Cardiac muscle cell (in vitro differentiated cells and primary cell): ENCODE measurements at regions not wholly inside any gene's neighbourhood (a gene's known extent, or its start where the extent isn't known, plus 50 kb on each side); places are given as distances from the start of the nearest gene placed in this dataset.

Source experiments
- DNase-seq, 2 donors: peaks; one replicate each; pipeline versions ENCODE4 v3.0.0 to v3.0.0-alpha.2; 2010 to 2017; ENCODE audit warnings: low read depth in 1 of 2, low spot score in 1 of 2
- H3K27ac ChIP-seq: fragments of 200-600 bp; sonication (generic); 2 replicates; pipeline ENCODE4 v1.5.1; 2016
- H3K27me3 ChIP-seq: fragments of 200-600 bp; sonication (generic); 2 replicates; pipeline ENCODE4 v1.6.0; 2016; ENCODE audit warnings: control low read depth
- H3K36me3 ChIP-seq: fragments of 200-600 bp; sonication (generic); 2 replicates; pipeline ENCODE4 v1.5.1; 2016; ENCODE audit warnings: control low read depth
- H3K4me1 ChIP-seq: fragments of 200-600 bp; sonication (generic); 2 replicates; pipeline ENCODE4 v1.8.1; 2017; ENCODE audit warnings: low read depth, mild to moderate bottlenecking, mixed run types
- H3K4me3 ChIP-seq: fragments of 200-600 bp; sonication (generic); 2 replicates; pipeline ENCODE4 v1.5.1; 2016; ENCODE audit warnings: mild to moderate bottlenecking
- H3K9me3 ChIP-seq: fragments of 200-600 bp; sonication (generic); 2 replicates; pipeline ENCODE4 v1.5.1; 2017; ENCODE audit warnings: low read depth, mild to moderate bottlenecking, control low read depth
- CTCF ChIP-seq: IDR thresholded peaks from 2 replicates; pipeline ENCODE4 v1.5.1; 2012; ENCODE audit warnings: low read depth, mild to moderate bottlenecking, low read length

- H3K4me1 ChIP-seq, result peaks cover 3% of the 10 kb centered on the region
- no peak for DNase-seq
- H3K9me3 ChIP-seq, result no peaks in the 10 kb centered on the region
- no peak overlapping the region for H3K4me3 ChIP-seq
- no peak for TF ChIP-seq CTCF
- no peaks in the 10 kb centered on the region for H3K27me3 ChIP-seq
- H3K27ac ChIP-seq, result no peak overlapping the region
- H3K36me3 ChIP-seq, result no peaks in the 10 kb centered on the region
These were observed 254.4 kb upstream of the POU3F2 start for GRCh38 chr6:98579941-98580340.

- H3K4me3 ChIP-seq, result no peak overlapping the region
- no peaks in the 10 kb centered on the region for H3K36me3 ChIP-seq
- H3K9me3 ChIP-seq, result no peaks in the 10 kb centered on the region
- no peaks in the 10 kb centered on the region for H3K27me3 ChIP-seq
- no peaks in the 10 kb centered on the region for H3K4me1 ChIP-seq
- no peak for TF ChIP-seq CTCF
- H3K27ac ChIP-seq, result no peak overlapping the region
- no peak for DNase-seq
These were observed 252.7 kb upstream of the POU3F2 start for GRCh38 chr6:98581705-98582104.

- no peaks in the 10 kb centered on the region for H3K36me3 ChIP-seq
- no peaks in the 10 kb centered on the region for H3K4me1 ChIP-seq
- H3K9me3 ChIP-seq, result no peaks in the 10 kb centered on the region
- no peak for TF ChIP-seq CTCF
- no peak overlapping the region for H3K4me3 ChIP-seq
- H3K27ac ChIP-seq, result no peak overlapping the region
- DNase-seq, result no peak
- H3K27me3 ChIP-seq, result no peaks in the 10 kb centered on the region
These were observed 250.9 kb upstream of the POU3F2 start for GRCh38 chr6:98583506-98583905.

GRCh38 chr6:98586163-98586562, 248.2 kb upstream of the POU3F2 start:
- no peaks in the 10 kb centered on the region for H3K9me3 ChIP-seq
- no peak overlapping the region for H3K27ac ChIP-seq
- no peak overlapping the region for H3K4me3 ChIP-seq
- no peak for TF ChIP-seq CTCF
- H3K27me3 ChIP-seq, result no peaks in the 10 kb centered on the region
- no peak for DNase-seq
- H3K4me1 ChIP-seq, result no peaks in the 10 kb centered on the region
- H3K36me3 ChIP-seq, result no peaks in the 10 kb centered on the region

GRCh38 chr6:98587555-98587954, 246.8 kb upstream of the POU3F2 start:
- Histone ChIP-seq H3K36me3 (no peaks in the 10 kb centered on the region), H3K9me3 (no peaks in the 10 kb centered on the region), H3K27me3 (no peaks in the 10 kb centered on the region), H3K4me3 (no peak overlapping the region), H3K27ac (no peak overlapping the region), H3K4me1 (no peaks in the 10 kb centered on the region)
- no peak for TF ChIP-seq CTCF
- DNase-seq, result no peak

GRCh38 chr6:98589536-98589935, 244.8 kb upstream of the POU3F2 start:
- H3K27ac ChIP-seq, result no peak overlapping the region
- no peaks in the 10 kb centered on the region for H3K27me3 ChIP-seq
- H3K4me3 ChIP-seq, result no peak overlapping the region
- TF ChIP-seq CTCF, result no peak
- no peaks in the 10 kb centered on the region for H3K9me3 ChIP-seq
- no peaks in the 10 kb centered on the region for H3K4me1 ChIP-seq
- DNase-seq, result no peak
- H3K36me3 ChIP-seq, result no peaks in the 10 kb centered on the region
